Motor neuron (in vitro differentiated cells): ENCODE measurements at regions not wholly inside any gene's neighbourhood (a gene's known extent, or its start where the extent isn't known, plus 50 kb on each side); places are given as distances from the start of the nearest gene placed in this dataset.

ENCODE experiments used
- ATAC-seq, 8 experiments: fragments of 200-7000 bp; cut with Tn5 transposase; replicated peaks in 6 of 8; 2 replicates each; pipeline ENCODE4 v1.8.0; 2021; ENCODE audit warnings: mild to moderate bottlenecking in 8 of 8, moderate library complexity in 8 of 8
- H3K27ac ChIP-seq, 2 donors: fragments of 250-450 bp; sonication (Bioruptor Pico); 2 replicates each; pipeline ENCODE4 v1.9.0; 2021; ENCODE audit warnings: antibody characterized with exemption in 2 of 2, mild to moderate bottlenecking in 2 of 2, moderate library complexity in 1 of 2
- H3K4me1 ChIP-seq, 2 donors: fragments of 250-450 bp; sonication (Bioruptor Pico); replicated peaks in 1 of 2; 2 replicates each; pipeline ENCODE4 v1.6.1; 2021; ENCODE audit warnings: antibody characterized with exemption in 2 of 2, mild to moderate bottlenecking in 2 of 2, moderate library complexity in 1 of 2
- H3K4me3 ChIP-seq, 5 donors: fragments of 250-450 bp; sonication (Bioruptor Pico); 2 replicates each; pipeline ENCODE4 v1.9.0; 2021; ENCODE audit warnings: antibody characterized with exemption in 5 of 5, mild to moderate bottlenecking in 5 of 5, moderate library complexity in 4 of 5
- WGBS, 10 experiments: fragments of 450-650 bp; shearing (Covaris generic); methylation state at CpG; one replicate each; pipeline ENCODE4 v1.0.0; 2022; 5-methylcytosine and 5-hydroxymethylcytosine counted together
- in situ Hi-C, 9 experiments: fragments of 400-800 bp; cut with MboI; loops; one replicate each; pipeline ENCODE4 v1.15.0; 2021; ENCODE audit warnings: low sequenced_read_pairs in 9 of 9, low pct_unique_long_range_greater_than_20kb in 2 of 9; ENCODE audit not compliant: unreplicated experiment in 9 of 9

GRCh38 chr16:73879621-73880020 is 417.0 kb upstream of the PSMD7 start:
- ATAC-seq = no peak
- Histone ChIP-seq H3K27ac (no peak overlapping the region), H3K4me1 (peaks cover 22 to 90% of the 10 kb centered on the region in 2 donors), H3K4me3 (no peak overlapping the region)
- in situ Hi-C loops = loop anchor here in 5 of 9 experiments (25.0 kb wide), 3 partner anchors 158 to 1042 kb away; no protein-coding TSS in a partner anchor
- WGBS, 10 experiments = 23 to 100% (median 86%) methylated on average over 1 to 2 of the region's 2 CpGs; no CpG with 5 or more reads in 5 of the 10 experiments

GRCh38 chr16:73878611-73879010 is 418.0 kb upstream of the PSMD7 start:
- H3K4me1 ChIP-seq = peaks cover 22 to 92% of the 10 kb centered on the region in 2 donors
- WGBS, 10 experiments = 0 to 83% (median 27%) methylated on average over 1 to 2 of the region's 2 CpGs; no CpG with 5 or more reads in 1 of the 10 experiments
- ATAC-seq = peak; percentile 59 to 79 (median 72)
- in situ Hi-C loops = loop anchor here in 5 of 9 experiments (25.0 kb wide), 3 partner anchors 159 to 1041 kb away; no protein-coding TSS in a partner anchor
- H3K4me3 ChIP-seq = no peak overlapping the region
- no peak overlapping the region for H3K27ac ChIP-seq

- peaks cover 18 to 82% of the 10 kb centered on the region in 2 donors for H3K4me1 ChIP-seq
- no peak overlapping the region for H3K4me3 ChIP-seq
- 20 to 33% (median 30%) methylated on average over 1 to 3 of the region's 3 CpGs; no CpG with 5 or more reads in 6 of the 10 experiments for WGBS, 10 experiments
- ATAC-seq = no peak
- in situ Hi-C loops = loop anchor here in 5 of 9 experiments (25.0 kb wide), 3 partner anchors 160 to 1040 kb away; no protein-coding TSS in a partner anchor
- H3K27ac ChIP-seq = no peak overlapping the region
Measured at GRCh38 chr16:73877150-73877549, 419.5 kb upstream of the PSMD7 start.

- H3K4me1 ChIP-seq = peaks cover 11 to 82% of the 10 kb centered on the region in 2 donors
- in situ Hi-C loops = loop anchor here in 5 of 9 experiments (25.0 kb wide), 3 partner anchors 161 to 1039 kb away; no protein-coding TSS in a partner anchor
- 12 to 97% (median 58%) methylated on average over 4 to 7 of the region's 7 CpGs; no CpG with 5 or more reads in 3 of the 10 experiments for WGBS, 10 experiments
- no peak overlapping the region for H3K4me3 ChIP-seq
- H3K27ac ChIP-seq = no peak overlapping the region
- ATAC-seq = peak in 1 of 8 experiments; percentile 4
Measured at GRCh38 chr16:73875996-73876690, 420.5 kb upstream of the PSMD7 start.

GRCh38 chr16:73874324-73874723 is 422.3 kb upstream of the PSMD7 start:
- H3K4me1 ChIP-seq = peaks cover 6 to 68% of the 10 kb centered on the region in 2 donors
- WGBS, 10 experiments = 0 to 77% (median 39%) methylated on average over 1 to 3 of the region's 3 CpGs
- no peak overlapping the region for H3K27ac ChIP-seq
- in situ Hi-C loops = loop anchor here in 1 of 9 experiments (25.0 kb wide), 1 partner anchor 312 kb away; no protein-coding TSS in a partner anchor
- ATAC-seq = peak in 2 of 8 experiments; percentile 24 to 64
- H3K4me3 ChIP-seq = no peak overlapping the region

GRCh38 chr16:73873643-73874042 is 423.0 kb upstream of the PSMD7 start:
- peaks cover 6 to 62% of the 10 kb centered on the region in 2 donors for H3K4me1 ChIP-seq
- H3K4me3 ChIP-seq = no peak overlapping the region
- in situ Hi-C loops = loop anchor here in 1 of 9 experiments (25.0 kb wide), 1 partner anchor 311 kb away; no protein-coding TSS in a partner anchor
- WGBS, 10 experiments = 0 to 95% (median 65%) methylated on average over 1 to 2 of the region's 2 CpGs
- ATAC-seq = no peak
- H3K27ac ChIP-seq = no peak overlapping the region

- no peak for ATAC-seq
- Histone ChIP-seq H3K4me3 (no peak overlapping the region), H3K27ac (no peak overlapping the region), H3K4me1 (peaks cover 6 to 57% of the 10 kb centered on the region in 2 donors)
- no CpG with 5 or more reads among the region's 8 CpGs for WGBS, 10 experiments
- in situ Hi-C loops = loop anchor here in 1 of 9 experiments (25.0 kb wide), 1 partner anchor 311 kb away; no protein-coding TSS in a partner anchor
Measured at GRCh38 chr16:73872856-73873255, 423.8 kb upstream of the PSMD7 start.

- H3K4me1 ChIP-seq = peaks cover 0 to 44% of the 10 kb centered on the region in 2 donors
- peak overlapping the region in 1 of 2 donors; percentile 4 for H3K27ac ChIP-seq
- WGBS, 10 experiments = 36 to 85% (median 51%) methylated on average over 1 to 6 of the region's 6 CpGs
- ATAC-seq = peak in 5 of 8 experiments; percentile 79 to 89 (median 84)
- H3K4me3 ChIP-seq = no peak overlapping the region
- in situ Hi-C loops = loop anchor here in 1 of 9 experiments (25.0 kb wide), 1 partner anchor 309 kb away; no protein-coding TSS in a partner anchor
Measured at GRCh38 chr16:73871088-73871733, 425.4 kb upstream of the PSMD7 start.

- in situ Hi-C loops = loop anchor here in 1 of 9 experiments (25.0 kb wide), 1 partner anchor 307 kb away; no protein-coding TSS in a partner anchor
- WGBS, 10 experiments = 0 to 100% (median 80%) methylated on average over 1 to 3 of the region's 3 CpGs; no CpG with 5 or more reads in 1 of the 10 experiments
- Histone ChIP-seq H3K27ac (no peak overlapping the region), H3K4me1 (peaks cover 0 to 23% of the 10 kb centered on the region in 2 donors), H3K4me3 (no peak overlapping the region)
- ATAC-seq = peak in 1 of 8 experiments; percentile 31
Measured at GRCh38 chr16:73869126-73869525, 427.5 kb upstream of the PSMD7 start.

GRCh38 chr16:73864868-73865267 is 431.7 kb upstream of the PSMD7 start:
- no peak for ATAC-seq
- in situ Hi-C loops = loop anchor here in 1 of 9 experiments (25.0 kb wide), 1 partner anchor 303 kb away; no protein-coding TSS in a partner anchor
- no peak overlapping the region for H3K4me3 ChIP-seq
- no peak overlapping the region for H3K27ac ChIP-seq
- peaks cover 4 to 5% of the 10 kb centered on the region in 2 donors for H3K4me1 ChIP-seq

- in situ Hi-C loops = loop anchor here in 1 of 9 experiments (25.0 kb wide), 1 partner anchor 296 kb away; no protein-coding TSS in a partner anchor
- 0 to 100% (median 66%) methylated on average over 1 to 2 of the region's 2 CpGs; no CpG with 5 or more reads in 2 of the 10 experiments for WGBS, 10 experiments
- ATAC-seq = peak in 5 of 8 experiments; percentile 51 to 85 (median 72)
- no peak overlapping the region for H3K4me3 ChIP-seq
- H3K27ac ChIP-seq = no peak overlapping the region
- peaks cover 21 to 38% of the 10 kb centered on the region in 2 donors for H3K4me1 ChIP-seq
Measured at GRCh38 chr16:73858326-73858725, 438.3 kb upstream of the PSMD7 start.

GRCh38 chr16:73853968-73854367 is 442.6 kb upstream of the PSMD7 start:
- no peak for ATAC-seq
- in situ Hi-C loops = loop anchor here in 1 of 9 experiments (25.0 kb wide), 1 partner anchor 292 kb away; no protein-coding TSS in a partner anchor
- H3K4me3 ChIP-seq = no peak overlapping the region
- WGBS, 10 experiments = 0 to 100% (median 70%) methylated on average over 1 to 5 of the region's 5 CpGs; no CpG with 5 or more reads in 2 of the 10 experiments
- H3K4me1 ChIP-seq = peaks cover 10 to 27% of the 10 kb centered on the region in 2 donors
- no peak overlapping the region for H3K27ac ChIP-seq
